ENCODE measurements at regions not wholly inside any gene's neighbourhood (a gene's known extent, or its start where the extent isn't known, plus 50 kb on each side); places are given as distances from the start of the nearest gene placed in this dataset.

GRCh38 chr3:1726741-1727140 lies 371.9 kb upstream of the CNTN4 start:
- no peak for TF ChIP-seq CTCF (IDR thresholded peaks at IDR 0.05)
- Histone ChIP-seq H3K9ac (no peak overlapping the region), H3K27me3 (ENCODE audit: control insufficient read depth, insufficient read depth, low read length) (no peaks in the 10 kb centered on the region), H3K4me1 (no peaks in the 10 kb centered on the region), H2AFZ (no peak overlapping the region), H3K4me3 (ENCODE audit: low read depth, low read length) (no peak overlapping the region), H3K36me3 (ENCODE audit: control insufficient read depth, insufficient read depth, low read length) (no peaks in the 10 kb centered on the region), H3K9me3 (ENCODE audit: control insufficient read depth, low read length) (no peaks in the 10 kb centered on the region), H3K27ac (no peak overlapping the region), H3K79me2 (no peaks in the 10 kb centered on the region), H3K4me2 (ENCODE audit: low read length) (no peak overlapping the region)

DNA sequence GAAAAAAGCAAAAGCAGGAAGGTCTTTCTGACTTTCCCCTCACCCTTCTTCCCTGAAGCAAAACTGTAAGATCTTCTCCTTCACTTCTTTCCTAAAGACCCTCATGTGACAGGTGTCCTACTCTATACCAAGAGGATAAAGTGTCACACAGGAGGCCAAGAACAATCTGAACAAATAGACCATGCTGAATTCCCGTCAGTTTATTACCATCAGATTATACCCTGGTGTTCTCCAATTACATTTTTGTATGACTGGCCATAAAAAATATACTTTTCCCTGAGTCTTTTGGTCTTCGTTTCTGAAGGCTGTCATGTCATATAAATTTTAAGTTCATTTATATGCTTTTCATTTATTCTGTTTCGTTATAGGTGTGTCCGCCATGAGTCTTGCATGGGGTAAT lies 371.4 kb upstream of the CNTN4 start:
- H3K9ac ChIP-seq, result no peak overlapping the region
- H3K4me2 ChIP-seq (ENCODE audit: low read length), result no peak overlapping the region
- no peaks in the 10 kb centered on the region for H3K27me3 ChIP-seq (ENCODE audit: control insufficient read depth, insufficient read depth, low read length)
- no peak for TF ChIP-seq CTCF (IDR thresholded peaks at IDR 0.05)
- H3K9me3 ChIP-seq (ENCODE audit: control insufficient read depth, low read length), result no peaks in the 10 kb centered on the region
- H3K27ac ChIP-seq, result no peak overlapping the region
- H2AFZ ChIP-seq, result no peak overlapping the region
- H3K79me2 ChIP-seq, result no peaks in the 10 kb centered on the region
- no peaks in the 10 kb centered on the region for H3K36me3 ChIP-seq (ENCODE audit: control insufficient read depth, insufficient read depth, low read length)
- no peak overlapping the region for H3K4me3 ChIP-seq (ENCODE audit: low read depth, low read length)
- H3K4me1 ChIP-seq, result no peaks in the 10 kb centered on the region

DNA sequence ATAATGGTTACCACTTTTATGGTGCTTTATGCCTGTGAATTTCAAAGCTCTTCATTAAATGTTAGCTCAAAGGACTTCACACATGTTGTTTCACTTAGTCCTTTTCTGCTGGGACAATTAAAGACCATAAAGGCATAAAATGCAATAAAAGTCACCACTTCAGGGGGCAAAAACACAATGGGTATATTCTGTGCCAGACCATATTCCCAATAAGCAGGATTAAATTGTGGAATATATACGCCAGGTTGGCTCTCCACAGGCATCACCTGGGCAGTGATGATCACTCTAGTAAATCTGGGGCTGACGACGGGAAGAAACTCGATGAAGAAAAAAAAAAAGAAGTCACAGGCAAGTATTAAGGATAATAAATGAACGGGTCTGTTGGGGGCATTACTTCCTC lies 370.2 kb upstream of the CNTN4 start:
- Histone ChIP-seq H3K36me3 (ENCODE audit: control insufficient read depth, insufficient read depth, low read length) (no peaks in the 10 kb centered on the region), H2AFZ (no peak overlapping the region)
- no peak for TF ChIP-seq CTCF (IDR thresholded peaks at IDR 0.05)

GRCh38 chr3:1734494-1735122 lies 364.1 kb upstream of the CNTN4 start:
- no peak for TF ChIP-seq CTCF (IDR thresholded peaks at IDR 0.05)
- H3K79me2 ChIP-seq, result no peaks in the 10 kb centered on the region
- H3K4me2 ChIP-seq (ENCODE audit: low read length), result no peak overlapping the region
- H3K4me3 ChIP-seq (ENCODE audit: low read depth, low read length), result no peak overlapping the region
- H3K36me3 ChIP-seq (ENCODE audit: control insufficient read depth, insufficient read depth, low read length), result no peaks in the 10 kb centered on the region
- H2AFZ ChIP-seq, result no peak overlapping the region
- no peak overlapping the region for H3K27ac ChIP-seq
- H3K27me3 ChIP-seq (ENCODE audit: control insufficient read depth, insufficient read depth, low read length), result no peaks in the 10 kb centered on the region
- no peak overlapping the region for H3K9ac ChIP-seq
- H3K4me1 ChIP-seq, result no peaks in the 10 kb centered on the region
- no peaks in the 10 kb centered on the region for H3K9me3 ChIP-seq (ENCODE audit: control insufficient read depth, low read length)

More for the DNA sequence above, 370.2 kb upstream of the CNTN4 start:
- H3K79me2 ChIP-seq, result no peaks in the 10 kb centered on the region
- H3K4me2 ChIP-seq (ENCODE audit: low read length), result no peak overlapping the region
- no peaks in the 10 kb centered on the region for H3K27me3 ChIP-seq (ENCODE audit: control insufficient read depth, insufficient read depth, low read length)
- H3K9me3 ChIP-seq (ENCODE audit: control insufficient read depth, low read length), result no peaks in the 10 kb centered on the region
- no peaks in the 10 kb centered on the region for H3K4me1 ChIP-seq
- H3K27ac ChIP-seq, result no peak overlapping the region
- no peak overlapping the region for H3K4me3 ChIP-seq (ENCODE audit: low read depth, low read length)
- no peak overlapping the region for H3K9ac ChIP-seq

DNA sequence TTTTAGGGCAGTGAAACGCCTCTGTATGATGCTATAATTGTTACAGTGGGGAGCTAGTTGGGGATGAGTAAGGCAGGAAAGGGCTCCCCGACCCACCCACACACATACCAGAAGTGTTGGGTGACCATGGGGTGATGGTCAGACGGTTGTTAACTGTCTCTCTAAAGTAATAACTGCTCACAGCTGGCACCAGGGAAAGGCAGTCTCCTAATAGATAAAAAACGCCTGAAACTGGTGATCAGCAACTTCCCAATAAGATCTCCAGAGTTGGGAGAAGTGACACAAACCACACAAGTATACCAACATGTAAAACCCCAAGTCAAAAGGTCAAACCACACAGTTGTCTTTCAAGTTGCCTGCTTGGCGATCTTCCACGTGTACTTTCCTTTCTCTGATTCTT lies 346.5 kb upstream of the CNTN4 start:
- H3K4me2 ChIP-seq (ENCODE audit: low read length), result no peak overlapping the region
- TF ChIP-seq CTCF (IDR thresholded peaks at IDR 0.05), result no peak
- H3K27ac ChIP-seq, result no peak overlapping the region
- no peaks in the 10 kb centered on the region for H3K79me2 ChIP-seq
- no peak overlapping the region for H3K4me3 ChIP-seq (ENCODE audit: low read depth, low read length)
- no peaks in the 10 kb centered on the region for H3K4me1 ChIP-seq
- no peak overlapping the region for H2AFZ ChIP-seq
- no peaks in the 10 kb centered on the region for H3K27me3 ChIP-seq (ENCODE audit: control insufficient read depth, insufficient read depth, low read length)
- H3K9ac ChIP-seq, result no peak overlapping the region
- no peaks in the 10 kb centered on the region for H3K36me3 ChIP-seq (ENCODE audit: control insufficient read depth, insufficient read depth, low read length)
- H3K9me3 ChIP-seq (ENCODE audit: control insufficient read depth, low read length), result no peaks in the 10 kb centered on the region
